Smooth muscle cell (in vitro differentiated cells): ENCODE measurements at regions not wholly inside any gene's neighbourhood (a gene's known extent, or its start where the extent isn't known, plus 50 kb on each side); places are given as distances from the start of the nearest gene placed in this dataset.

Experiments used
- DNase-seq: peaks from one replicate; lab custom pipeline; 2025; ENCODE audit not compliant: unreplicated experiment; lab: John Stamatoyannopoulos, UW
- H2AFZ ChIP-seq: fragments of 200-600 bp; sonication (generic); 2 replicates; pipeline ENCODE4 v1.6.0; 2016; ENCODE audit warnings: antibody characterized with exemption, low read depth, mild to moderate bottlenecking
- H3F3A ChIP-seq: fragments of 200-600 bp; sonication (generic); 2 replicates; pipeline ENCODE4 v1.6.0; 2017; ENCODE audit warnings: antibody characterized with exemption, low read depth
- H3K27ac ChIP-seq: fragments of 200-600 bp; sonication (generic); 2 replicates; pipeline ENCODE4 v1.5.1; 2016; ENCODE audit warnings: low read depth, mild to moderate bottlenecking
- H3K27me3 ChIP-seq: fragments of 200-600 bp; sonication (generic); 2 replicates; pipeline ENCODE4 v1.6.1; 2016; ENCODE audit warnings: low read depth, mild to moderate bottlenecking
- H3K36me3 ChIP-seq: fragments of 200-600 bp; sonication (generic); 2 replicates; pipeline ENCODE4 v1.5.1; 2016; ENCODE audit warnings: low read depth
- H3K4me1 ChIP-seq: fragments of 200-600 bp; sonication (generic); 2 replicates; pipeline ENCODE4 v1.5.1; 2016; ENCODE audit warnings: low read depth
- H3K4me2 ChIP-seq: fragments of 200-600 bp; sonication (generic); 2 replicates; pipeline ENCODE4 v1.6.0; 2016; ENCODE audit warnings: mild to moderate bottlenecking
- H3K4me3 ChIP-seq: fragments of 200-600 bp; sonication (generic); 2 replicates; pipeline ENCODE4 v1.5.1; 2016; ENCODE audit warnings: mild to moderate bottlenecking
- H3K79me2 ChIP-seq: fragments of 200-600 bp; sonication (generic); 2 replicates; pipeline ENCODE4 v1.6.0; 2016; ENCODE audit warnings: low read depth, mild to moderate bottlenecking
- H3K9ac ChIP-seq: fragments of 200-600 bp; sonication (generic); 2 replicates; pipeline ENCODE4 v1.6.0; 2016; ENCODE audit warnings: low read depth
- H3K9me3 ChIP-seq: fragments of 200-600 bp; sonication (generic); replicated peaks from 2 replicates; pipeline ENCODE4 v1.5.1; 2016; ENCODE audit warnings: low read depth
- H4K20me1 ChIP-seq: fragments of 200-600 bp; sonication (generic); 2 replicates; pipeline ENCODE4 v1.6.0; 2016; ENCODE audit warnings: low read depth
- WGBS: methylation state at CpG from one replicate; pipeline ENCODE4 v1.1.7; 2016; ENCODE audit warnings: low lambda C conversion rate; 5-methylcytosine and 5-hydroxymethylcytosine counted together
- TF ChIP-seq, protein P1 (sequence below): fragments of 200-600 bp; sonication (generic); IDR thresholded peaks from 2 replicates; pipeline ENCODE4 v1.5.1; 2017; ENCODE audit warnings: borderline replicate concordance, mild to moderate bottlenecking, antibody characterized with exemption; ENCODE audit not compliant: insufficient read depth, poor library complexity, severe bottlenecking

DNA sequence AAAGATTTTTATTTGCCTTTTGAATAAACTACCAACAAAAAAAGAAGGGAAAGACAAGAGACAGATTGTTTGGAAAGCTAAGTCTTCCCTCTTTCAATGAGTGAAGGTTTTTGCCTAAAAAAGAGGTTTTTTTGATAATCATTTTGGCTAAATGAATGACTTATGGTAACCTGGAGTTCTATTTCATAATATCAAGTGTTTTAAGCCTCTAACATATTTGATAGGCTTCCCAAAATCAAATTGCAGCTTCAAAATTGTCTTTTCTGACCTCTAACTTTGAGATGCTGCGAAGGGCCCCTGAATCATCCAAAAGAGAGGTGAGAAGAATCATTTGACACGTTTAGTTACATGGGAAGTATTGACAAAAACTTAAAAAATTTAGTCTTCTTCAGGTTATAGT is 53.0 kb upstream of the NAMPT start:
- no peaks in the 10 kb centered on the region for H3K79me2 ChIP-seq

DNA sequence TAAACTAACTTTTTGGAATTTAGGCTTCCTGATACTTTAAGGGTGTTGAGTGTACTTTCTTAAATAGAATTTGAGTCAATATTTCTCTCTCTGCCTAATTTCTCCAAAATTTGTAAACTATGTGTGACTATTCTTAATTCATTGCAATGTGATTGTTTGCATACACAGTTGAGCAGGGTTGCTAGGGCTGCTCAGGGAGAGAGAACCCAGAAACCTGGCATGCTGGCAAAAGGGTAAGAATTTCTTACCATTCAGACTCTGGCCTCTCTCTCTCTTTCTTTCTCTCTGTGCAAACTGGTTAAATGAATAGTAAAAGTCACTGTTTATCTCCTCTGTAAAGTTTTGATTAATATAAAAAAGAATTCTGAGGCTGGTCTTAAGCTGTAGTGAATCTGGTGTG is 51.0 kb upstream of the NAMPT start:
- Histone ChIP-seq H3F3A (no peaks in the 10 kb centered on the region), H3K9me3 (peaks cover 13% of the 10 kb centered on the region), H2AFZ (no peak overlapping the region), H3K4me2 (no peak overlapping the region), H3K79me2 (no peaks in the 10 kb centered on the region), H4K20me1 (no peaks in the 10 kb centered on the region), H3K4me1 (no peaks in the 10 kb centered on the region), H3K4me3 (no peak overlapping the region), H3K9ac (no peak overlapping the region), H3K27me3 (no peaks in the 10 kb centered on the region), H3K27ac (no peak overlapping the region), H3K36me3 (no peaks in the 10 kb centered on the region)
- TF ChIP-seq, protein P1, sequence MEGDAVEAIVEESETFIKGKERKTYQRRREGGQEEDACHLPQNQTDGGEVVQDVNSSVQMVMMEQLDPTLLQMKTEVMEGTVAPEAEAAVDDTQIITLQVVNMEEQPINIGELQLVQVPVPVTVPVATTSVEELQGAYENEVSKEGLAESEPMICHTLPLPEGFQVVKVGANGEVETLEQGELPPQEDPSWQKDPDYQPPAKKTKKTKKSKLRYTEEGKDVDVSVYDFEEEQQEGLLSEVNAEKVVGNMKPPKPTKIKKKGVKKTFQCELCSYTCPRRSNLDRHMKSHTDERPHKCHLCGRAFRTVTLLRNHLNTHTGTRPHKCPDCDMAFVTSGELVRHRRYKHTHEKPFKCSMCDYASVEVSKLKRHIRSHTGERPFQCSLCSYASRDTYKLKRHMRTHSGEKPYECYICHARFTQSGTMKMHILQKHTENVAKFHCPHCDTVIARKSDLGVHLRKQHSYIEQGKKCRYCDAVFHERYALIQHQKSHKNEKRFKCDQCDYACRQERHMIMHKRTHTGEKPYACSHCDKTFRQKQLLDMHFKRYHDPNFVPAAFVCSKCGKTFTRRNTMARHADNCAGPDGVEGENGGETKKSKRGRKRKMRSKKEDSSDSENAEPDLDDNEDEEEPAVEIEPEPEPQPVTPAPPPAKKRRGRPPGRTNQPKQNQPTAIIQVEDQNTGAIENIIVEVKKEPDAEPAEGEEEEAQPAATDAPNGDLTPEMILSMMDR = no peak
- DNase-seq = no peak

More for the DNA sequence above, 53.0 kb upstream of the NAMPT start:
- WGBS = 76% methylated on average over 2 of the region's 2 CpGs
- Histone ChIP-seq H3K4me1 (no peaks in the 10 kb centered on the region), H3K27ac (no peak overlapping the region), H3K27me3 (no peaks in the 10 kb centered on the region), H3K36me3 (no peaks in the 10 kb centered on the region), H3K9ac (no peak overlapping the region), H3K4me2 (no peak overlapping the region), H4K20me1 (no peaks in the 10 kb centered on the region), H3K4me3 (no peak overlapping the region), H3K9me3 (peaks cover 19% of the 10 kb centered on the region), H2AFZ (no peak overlapping the region), H3F3A (no peaks in the 10 kb centered on the region)
- DNase-seq = no peak
- TF ChIP-seq, protein P1 = no peak
